Psoas muscle (tissue), 7 donors: ENCODE measurements at regions not wholly inside any gene's neighbourhood (a gene's known extent, or its start where the extent isn't known, plus 50 kb on each side); places are given as distances from the start of the nearest gene placed in this dataset.

Source experiments
- ATAC-seq, 4 donors: fragments of 200-7000 bp; cut with Tn5 transposase; one replicate each; pipeline ENCODE4 v1.9.1; 2020; ENCODE audit warnings: moderate library complexity in 3 of 4, mild to moderate bottlenecking in 2 of 4
- DNase-seq, 2 donors: peaks; one replicate each; pipeline ENCODE4 v3.0.0-alpha.2; 2020
- H3K27ac ChIP-seq: fragments of 200-600 bp; one replicate; pipeline ENCODE4 v1.8.0; 2022
- H3K27me3 ChIP-seq, 3 donors: fragments of 200-600 bp in 1 of 3; one replicate each; pipeline versions ENCODE4 v1.6.1 to v1.8.0; 2013 to 2022; ENCODE audit warnings: low read length in 2 of 3, mild to moderate bottlenecking in 2 of 3, moderate library complexity in 1 of 3; ENCODE audit not compliant: insufficient read depth in 3 of 3
- H3K36me3 ChIP-seq, 2 donors: fragments of 200-600 bp in 1 of 2; one replicate each; pipeline versions ENCODE4 v1.6.1 to v1.8.0; 2013 to 2022; ENCODE audit warnings: low read depth in 1 of 2, mild to moderate bottlenecking in 1 of 2, moderate library complexity in 1 of 2; ENCODE audit not compliant: insufficient read depth in 1 of 2
- H3K4me1 ChIP-seq: fragments of 200-600 bp; one replicate; pipeline ENCODE4 v1.8.0; 2022
- H3K4me3 ChIP-seq: fragments of 200-600 bp; one replicate; pipeline ENCODE4 v1.8.0; 2022; ENCODE audit warnings: mild to moderate bottlenecking
- H3K9me3 ChIP-seq: fragments of 200-600 bp; one replicate; pipeline ENCODE4 v1.8.0; 2022
- CTCF ChIP-seq: fragments of 200-600 bp; IDR thresholded peaks from one replicate; pipeline ENCODE4 v1.8.0; 2022; ENCODE audit warnings: antibody characterized with exemption
- WGBS, 3 donors: extraction: QIAGEN DNeasy Blood & Tissue Kit; methylation state at CpG; one replicate each; pipeline versions ENCODE4 v1.1.6 to v1.1.7; 2013; 5-methylcytosine and 5-hydroxymethylcytosine counted together
- intact Hi-C, 2 donors: fragments of 100-400 bp; cut with DNase I; formaldehyde crosslinking; loops; one replicate each; pipeline versions ENCODE4 v1.11.0 to v1.14.2; 2022
- donor health status: healthy with polysubstance abuse.
- donor health status: DM: no; HTN: no; CAD: no; lungs with moderate emphysema.
- donor health status: Bipolar disorder and iron deficiency.
- donor health status: healthy.
- donor health status: DM: yes; HTN: yes; CAD: no.
- donor health status: DM: no; HTN: no; CAD: no.
- donor health status: DM: yes; HTN: yes; CAD: no.

- Histone ChIP-seq H3K9me3 (no peaks in the 10 kb centered on the region), H3K27me3 (no peaks in the 10 kb centered on the region), H3K27ac (no peak overlapping the region), H3K4me1 (no peaks in the 10 kb centered on the region), H3K4me3 (no peak overlapping the region), H3K36me3 (no peaks in the 10 kb centered on the region)
- no peak for DNase-seq
- no peak for ATAC-seq
- no peak for TF ChIP-seq CTCF
- intact Hi-C loops, result no loop called here
- 76 to 82% (median 81%) methylated on average over 1 of the region's 1 CpG for WGBS, 3 donors
Observed at GRCh38 chr2:12379143-12379542, 337.6 kb upstream of the TRIB2 start.

GRCh38 chr2:12381543-12382325 lies 335.0 kb upstream of the TRIB2 start:
- no peak overlapping the region for H3K27ac ChIP-seq
- intact Hi-C loops, result no loop called here
- no peak for TF ChIP-seq CTCF
- H3K4me3 ChIP-seq, result no peak overlapping the region
- H3K9me3 ChIP-seq, result no peaks in the 10 kb centered on the region
- no peaks in the 10 kb centered on the region for H3K36me3 ChIP-seq
- ATAC-seq, result no peak
- no peaks in the 10 kb centered on the region for H3K27me3 ChIP-seq
- 68 to 82% (median 75%) methylated on average over 2 of the region's 2 CpGs for WGBS, 3 donors
- no peaks in the 10 kb centered on the region for H3K4me1 ChIP-seq
- DNase-seq, result no peak

DNA sequence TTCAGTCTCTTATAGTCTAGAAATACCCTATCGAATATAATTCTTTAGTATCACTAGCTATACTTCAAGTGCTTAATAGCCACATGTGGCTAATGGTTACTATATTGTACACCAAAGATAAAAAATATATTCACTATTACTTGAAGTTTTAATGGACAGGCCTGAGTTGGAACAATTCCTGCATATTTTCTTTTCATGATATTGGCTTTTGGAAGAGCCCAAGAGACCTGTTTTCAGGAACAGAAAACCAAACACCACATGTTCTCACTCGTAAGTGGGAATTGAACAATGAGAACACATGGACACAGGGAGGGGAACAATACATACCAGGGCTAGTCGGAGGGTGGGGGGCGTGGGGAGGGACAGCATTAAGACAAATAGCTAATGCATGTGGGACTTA lies 334.4 kb upstream of the TRIB2 start:
- no peaks in the 10 kb centered on the region for H3K36me3 ChIP-seq
- no peak overlapping the region for H3K4me3 ChIP-seq
- H3K9me3 ChIP-seq, result no peaks in the 10 kb centered on the region
- intact Hi-C loops, result no loop called here
- no peak for TF ChIP-seq CTCF
- DNase-seq (no peak), ATAC-seq (no peak)
- H3K4me1 ChIP-seq, result no peaks in the 10 kb centered on the region
- WGBS, 3 donors, result 58 to 63% (median 60%) methylated on average over 4 of the region's 4 CpGs
- no peak overlapping the region for H3K27ac ChIP-seq
- no peaks in the 10 kb centered on the region for H3K27me3 ChIP-seq

- H3K36me3 ChIP-seq, result no peaks in the 10 kb centered on the region
- DNase-seq, result no peak
- H3K4me1 ChIP-seq, result no peaks in the 10 kb centered on the region
- H3K9me3 ChIP-seq, result no peaks in the 10 kb centered on the region
- WGBS, 3 donors, result 54 to 62% (median 57%) methylated on average over 9 of the region's 9 CpGs
- no peak overlapping the region for H3K27ac ChIP-seq
- TF ChIP-seq CTCF, result no peak
- no peak for ATAC-seq
- no peak overlapping the region for H3K4me3 ChIP-seq
- no peaks in the 10 kb centered on the region for H3K27me3 ChIP-seq
- intact Hi-C loops, result no loop called here
Observed at GRCh38 chr2:12389344-12390045, 327.2 kb upstream of the TRIB2 start.
